GM23248 (cell line): ENCODE measurements at regions not wholly inside any gene's neighbourhood (a gene's known extent, or its start where the extent isn't known, plus 50 kb on each side); places are given as distances from the start of the nearest gene placed in this dataset.

Source experiments
- EZH2 ChIP-seq: fragments of 200-600 bp; sonication (generic); IDR thresholded peaks from 2 replicates; pipeline ENCODE4 v1.6.1; 2018; ENCODE audit warnings: antibody characterized with exemption, mild to moderate bottlenecking; ENCODE audit not compliant: insufficient read depth, poor library complexity, severe bottlenecking
- EZH2phosphoT487 ChIP-seq: fragments of 200-600 bp; sonication (generic); IDR thresholded peaks from 2 replicates; pipeline ENCODE4 v1.6.1; 2018; ENCODE audit warnings: antibody characterized with exemption, moderate library complexity, mild to moderate bottlenecking, low read depth; ENCODE audit not compliant: insufficient read depth

DNA sequence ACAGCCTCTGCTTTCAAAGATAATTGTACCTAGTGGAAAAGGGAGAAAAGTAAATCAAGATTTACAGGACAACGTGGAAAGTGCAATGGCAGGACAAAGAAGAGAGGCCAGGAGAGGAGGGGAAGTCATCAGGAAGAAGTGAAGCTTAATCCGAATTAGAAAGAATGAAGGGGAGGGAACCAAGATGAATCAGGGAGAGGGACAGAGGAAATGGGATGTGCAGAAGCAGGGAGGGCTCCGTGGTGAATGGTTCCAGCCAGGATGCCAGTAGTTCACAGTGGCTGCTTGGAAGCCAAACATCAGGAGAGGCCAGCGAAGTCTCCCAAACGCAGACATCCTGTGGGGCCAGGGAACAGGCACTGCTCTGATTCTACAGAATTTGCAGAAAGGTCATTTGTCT lies 144.4 kb downstream of the LIG4 start:
- TF ChIP-seq EZH2, result no peak
- TF ChIP-seq EZH2phosphoT487, result no peak
